HepG2 (cell line): ENCODE measurements at regions not wholly inside any gene's neighbourhood (a gene's known extent, or its start where the extent isn't known, plus 50 kb on each side); places are given as distances from the start of the nearest gene placed in this dataset.

ENCODE experiments used
- ATAC-seq: fragments of 200-7000 bp; cut with Tn5 transposase; 3 replicates; pipeline ENCODE4 v1.9.1; 2020; ENCODE audit warnings: mild to moderate bottlenecking, moderate library complexity
- BruUV-seq: library from RNA; stranded (reverse); fragments of 400-500 nt; replicated peaks from 2 replicates; lab custom pipeline; 2021; lab: Mats Ljungman, UMichigan
- CTCF ChIA-PET: fragments of 300-600 bp; formaldehyde crosslinking; extraction: SDS; loops from one replicate; lab custom pipeline; 2021; ENCODE audit warnings: low total read pairs, inconsistent platforms, low intra/inter-chr PET ratio; lab: Yijun Ruan, JAX
- POLR2A ChIA-PET: fragments of 350-600 bp; sonication (Branson Sonifier 250); formaldehyde crosslinking; loops from one replicate; lab custom pipeline; 2020; ENCODE audit warnings: antibody characterized with exemption, inconsistent platforms; lab: Yijun Ruan, JAX
- DNase-seq: peaks from one replicate; pipeline ENCODE4 v3.0.0-alpha.2; 2015; ENCODE audit warnings: low spot score
- FAIRE-seq: peaks from 3 replicates; lab custom pipeline; 2011; peaks lifted over from hg19 to GRCh38; lab: Jason Lieb, UNC
- H2AFZ ChIP-seq: one replicate; pipeline ENCODE4 v1.6.1; 2011; ENCODE audit warnings: low read length, inconsistent platforms
- H3K27ac ChIP-seq: fragments of 300-600 bp; 3 replicates; pipeline ENCODE4 v1.8.0; 2011; ENCODE audit warnings: mixed run types, mild to moderate bottlenecking, mixed read lengths, low read length, inconsistent platforms; ENCODE audit not compliant: insufficient read depth; ENCODE audit errors: extremely low read length
- H3K27me3 ChIP-seq, 2 experiments: fragments of 200-600 bp in 1 of 2; 2 replicates in 1 of 2; 3 replicates in 1 of 2; pipeline versions ENCODE4 v1.6.0 to v1.8.0; 2011; ENCODE audit warnings: low read length in 2 of 2, mild to moderate bottlenecking in 2 of 2, moderate library complexity in 2 of 2, inconsistent platforms in 1 of 2; ENCODE audit not compliant: insufficient read depth in 2 of 2, control insufficient read depth in 1 of 2
- H3K36me3 ChIP-seq, 2 experiments: fragments of 200-600 bp in 1 of 2; replicated peaks in 1 of 2; 2 replicates in 1 of 2; 3 replicates in 1 of 2; pipeline versions ENCODE4 v1.5.1 to v1.8.0; 2011; ENCODE audit warnings: low read length in 2 of 2, inconsistent platforms in 1 of 2; ENCODE audit not compliant: insufficient read depth in 2 of 2, control insufficient read depth in 1 of 2
- H3K4me1 ChIP-seq: 2 replicates; pipeline ENCODE4 v1.5.1; 2012; ENCODE audit warnings: low read length, inconsistent platforms; ENCODE audit not compliant: insufficient read depth
- H3K4me2 ChIP-seq: 2 replicates; pipeline ENCODE4 v1.6.0; 2011; ENCODE audit warnings: low read depth, low read length, inconsistent platforms
- H3K4me3 ChIP-seq, 3 experiments: fragments of 200-600 bp in 1 of 3; sonication (generic), shearing (Covaris generic) in 1 of 3; replicated peaks in 1 of 3; 2 replicates each; pipeline ENCODE4 v1.5.1; 2011 to 2016; ENCODE audit warnings: low read length in 3 of 3, inconsistent platforms in 2 of 3, low read depth in 2 of 3, mild to moderate bottlenecking in 2 of 3, control low read depth in 1 of 3, mixed read lengths in 1 of 3; ENCODE audit not compliant: insufficient read depth in 1 of 3
- H3K79me2 ChIP-seq: one replicate; pipeline ENCODE4 v1.6.1; 2011; ENCODE audit warnings: low read length, inconsistent platforms; ENCODE audit not compliant: insufficient read depth
- H3K9ac ChIP-seq: 2 replicates; pipeline ENCODE4 v1.6.0; 2011; ENCODE audit warnings: mild to moderate bottlenecking, low read depth, low read length, inconsistent platforms; ENCODE audit not compliant: insufficient read depth
- H3K9me3 ChIP-seq: 2 replicates; pipeline ENCODE4 v1.5.1; 2012; ENCODE audit warnings: mild to moderate bottlenecking, low read length
- H4K20me1 ChIP-seq: 2 replicates; pipeline ENCODE4 v1.6.0; 2011; ENCODE audit warnings: inconsistent platforms, mild to moderate bottlenecking, low read length, moderate library complexity; ENCODE audit not compliant: insufficient read depth
- ATAD3A ChIP-seq: sonication (generic); formaldehyde crosslinking; IDR thresholded peaks from 2 replicates; pipeline ENCODE4 v1.4.0; 2020; ENCODE audit warnings: missing genetic modification reagents
- CBX5 ChIP-seq: sonication (generic); formaldehyde crosslinking; IDR thresholded peaks from 2 replicates; pipeline ENCODE4 v1.4.0; 2020; ENCODE audit warnings: missing genetic modification reagents, borderline replicate concordance
- CCAR2 ChIP-seq: fragments of 200-400 bp; formaldehyde crosslinking; optimal IDR thresholded peaks from 2 replicates; pipeline ENCODE3; 2018; ENCODE audit warnings: low read depth, mild to moderate bottlenecking, low read length, moderate library complexity
- E2F2 ChIP-seq: sonication (generic); formaldehyde crosslinking; IDR thresholded peaks from 2 replicates; pipeline ENCODE4 v1.4.0; 2020; ENCODE audit warnings: missing genetic modification reagents, borderline replicate concordance
- EED ChIP-seq: sonication (generic); formaldehyde crosslinking; IDR thresholded peaks from 2 replicates; pipeline ENCODE4 v1.5.0; 2020; ENCODE audit warnings: mild to moderate bottlenecking, missing genetic modification reagents
- HIVEP1 ChIP-seq: sonication (generic); formaldehyde crosslinking; IDR thresholded peaks from 2 replicates; pipeline ENCODE4 v1.4.0; 2020; ENCODE audit warnings: mild to moderate bottlenecking, missing genetic modification reagents
- PAX8 ChIP-seq: sonication (generic); formaldehyde crosslinking; IDR thresholded peaks from 2 replicates; pipeline ENCODE4 v1.8.0; 2022; ENCODE audit warnings: mild to moderate bottlenecking, missing genetic modification reagents, borderline replicate concordance
- SALL1 ChIP-seq: sonication (generic); formaldehyde crosslinking; IDR thresholded peaks from 2 replicates; pipeline ENCODE4 v1.8.0; 2022; ENCODE audit warnings: mild to moderate bottlenecking, missing genetic modification reagents
- SNAPC5 ChIP-seq: sonication (generic); formaldehyde crosslinking; IDR thresholded peaks from 2 replicates; pipeline ENCODE4 v1.8.1; 2023; ENCODE audit warnings: mild to moderate bottlenecking, missing genetic modification reagents, borderline replicate concordance
- SP5 ChIP-seq: IDR thresholded peaks from 2 replicates; pipeline ENCODE4 v1.6.1; 2016; ENCODE audit warnings: low read depth, borderline replicate concordance
- ZBTB4 ChIP-seq: sonication (generic); formaldehyde crosslinking; IDR thresholded peaks from 2 replicates; pipeline ENCODE4 v1.4.0; 2020; ENCODE audit warnings: missing genetic modification reagents, mild to moderate bottlenecking, borderline replicate concordance
- ZEB1 ChIP-seq: IDR thresholded peaks from 2 replicates; pipeline ENCODE4 v1.6.1; 2012; ENCODE audit warnings: mild to moderate bottlenecking, low read depth, inconsistent platforms; ENCODE audit not compliant: insufficient replicate concordance
- WGBS: methylation state at CpG from one replicate; pipeline ENCODE4 v1.1.6; 2017; ENCODE audit warnings: low lambda C conversion rate; 5-methylcytosine and 5-hydroxymethylcytosine counted together
- in situ Hi-C: cut with HindIII; loops from 2 replicates; pipeline ENCODE4 v1.10.0; 2017; ENCODE audit warnings: low pct_unique_long_range_greater_than_20kb; ENCODE audit not compliant: extremely low pct_ligation_motif_present
- intact Hi-C: fragments of 100-400 bp; cut with micrococcal nuclease; formaldehyde crosslinking; loops from one replicate; pipeline ENCODE4 v1.10.0; 2022; ENCODE audit not compliant: unreplicated experiment
- TF ChIP-seq, protein P1 (sequence below): sonication (generic); formaldehyde crosslinking; IDR thresholded peaks from 2 replicates; pipeline ENCODE4 v1.4.0; 2020; ENCODE audit warnings: mild to moderate bottlenecking, missing genetic modification reagents
- TF ChIP-seq, protein P2 (sequence below): sonication (generic); formaldehyde crosslinking; IDR thresholded peaks from 2 replicates; pipeline ENCODE4 v1.5.0; 2020; ENCODE audit warnings: missing genetic modification reagents
- TF ChIP-seq, protein P3 (sequence below): IDR thresholded peaks from 2 replicates; pipeline ENCODE4 v1.6.1; 2012; ENCODE audit warnings: inconsistent platforms

DNA sequence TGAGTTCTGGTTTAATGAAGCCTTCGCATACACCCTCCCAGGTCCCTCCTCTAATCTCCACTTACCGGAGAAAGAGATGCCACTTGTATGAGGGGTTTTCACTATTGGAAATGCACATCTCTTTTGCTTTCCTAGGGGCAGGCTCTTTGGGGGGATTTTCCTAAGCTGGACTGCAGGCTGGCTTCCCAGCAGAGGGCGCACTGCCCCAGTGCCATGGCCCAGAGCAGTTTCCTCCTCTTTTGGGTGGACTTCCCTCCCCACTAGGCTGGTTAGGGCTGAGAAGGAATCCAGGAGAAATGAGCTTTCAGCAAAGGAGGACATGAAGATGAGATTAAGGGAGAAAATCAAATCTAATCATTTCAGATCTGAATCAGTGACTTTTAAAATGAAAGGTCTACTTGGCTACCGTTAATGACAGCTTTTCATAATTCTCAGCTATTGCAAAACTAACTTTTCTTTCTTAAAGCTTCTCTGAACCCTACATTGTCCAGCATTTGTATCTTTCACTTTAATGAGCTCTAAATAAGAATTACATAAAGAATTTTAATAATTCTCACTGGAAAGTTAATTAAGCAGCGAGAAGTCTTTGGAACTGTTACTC is 784.1 kb upstream of the FANCL start (continued):
- TF ChIP-seq SALL1 (CRISPR knock-in tag) (0 out of 2 replicates have a peak, but pooled peaks have one; percentile 12), CBX5 (CRISPR knock-in tag) (0 out of 2 replicates have a peak, but pooled peaks have one; percentile 55)
- TF ChIP-seq, protein P1, sequence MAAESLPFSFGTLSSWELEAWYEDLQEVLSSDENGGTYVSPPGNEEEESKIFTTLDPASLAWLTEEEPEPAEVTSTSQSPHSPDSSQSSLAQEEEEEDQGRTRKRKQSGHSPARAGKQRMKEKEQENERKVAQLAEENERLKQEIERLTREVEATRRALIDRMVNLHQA (CRISPR knock-in tag): no peak

GRCh38 chr2:59021786-59022185 is 780.7 kb upstream of the FANCL start:
- no peak overlapping the region for H2AFZ ChIP-seq

More at GRCh38 chr2:59021786-59022185, 780.7 kb upstream of the FANCL start:
- no peak for ATAC-seq
- POLR2A ChIA-PET: no interaction called here
- Histone ChIP-seq H3K4me1 (no peaks in the 10 kb centered on the region), H3K27ac (no peak overlapping the region), H3K36me3 (no peaks in the 10 kb centered on the region)
- intact Hi-C loops: loop anchor here (10.0 kb wide), 2 partner anchors 283 to 563 kb away; no protein-coding TSS in a partner anchor
- TF ChIP-seq CCAR2 (no peak), SNAPC5 (CRISPR knock-in tag) (no peak), HIVEP1 (CRISPR knock-in tag) (no peak), ZEB1 (no peak), ZBTB4 (CRISPR knock-in tag) (no peak), EED (no peak), ATAD3A (CRISPR knock-in tag) (no peak), SP5 (CRISPR knock-in tag) (no peak), PAX8 (CRISPR knock-in tag) (no peak), E2F2 (CRISPR knock-in tag) (no peak)
- TF ChIP-seq, protein P2, sequence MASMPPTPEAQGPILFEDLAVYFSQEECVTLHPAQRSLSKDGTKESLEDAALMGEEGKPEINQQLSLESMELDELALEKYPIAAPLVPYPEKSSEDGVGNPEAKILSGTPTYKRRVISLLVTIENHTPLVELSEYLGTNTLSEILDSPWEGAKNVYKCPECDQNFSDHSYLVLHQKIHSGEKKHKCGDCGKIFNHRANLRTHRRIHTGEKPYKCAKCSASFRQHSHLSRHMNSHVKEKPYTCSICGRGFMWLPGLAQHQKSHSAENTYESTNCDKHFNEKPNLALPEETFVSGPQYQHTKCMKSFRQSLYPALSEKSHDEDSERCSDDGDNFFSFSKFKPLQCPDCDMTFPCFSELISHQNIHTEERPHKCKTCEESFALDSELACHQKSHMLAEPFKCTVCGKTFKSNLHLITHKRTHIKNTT (CRISPR knock-in tag): no peak
- TF ChIP-seq, protein P3, sequence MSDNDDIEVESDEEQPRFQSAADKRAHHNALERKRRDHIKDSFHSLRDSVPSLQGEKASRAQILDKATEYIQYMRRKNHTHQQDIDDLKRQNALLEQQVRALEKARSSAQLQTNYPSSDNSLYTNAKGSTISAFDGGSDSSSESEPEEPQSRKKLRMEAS: no peak
- TF ChIP-seq, all 625 proteins: peak for 0
- FAIRE-seq (no peak), DNase-seq (no peak)
- H4K20me1 ChIP-seq: no peaks in the 10 kb centered on the region
- CTCF ChIA-PET: no interaction called here
- in situ Hi-C loops: loop anchor here (25.0 kb wide), 1 partner anchor 1566 kb away; no protein-coding TSS in a partner anchor
- H3K79me2 ChIP-seq: no peaks in the 10 kb centered on the region
- H3K9ac ChIP-seq: no peak overlapping the region
- 3% methylated on average over 1 of the region's 1 CpG for WGBS
- no TSS peak for BruUV-seq
- no peaks in the 10 kb centered on the region for H3K27me3 ChIP-seq
- no peaks in the 10 kb centered on the region for H3K9me3 ChIP-seq
- H3K4me3 ChIP-seq: no peak overlapping the region
- no peak overlapping the region for H3K4me2 ChIP-seq
